ENCODE measurements at regions not wholly inside any gene's neighbourhood (a gene's known extent, or its start where the extent isn't known, plus 50 kb on each side); places are given as distances from the start of the nearest gene placed in this dataset.

DNA sequence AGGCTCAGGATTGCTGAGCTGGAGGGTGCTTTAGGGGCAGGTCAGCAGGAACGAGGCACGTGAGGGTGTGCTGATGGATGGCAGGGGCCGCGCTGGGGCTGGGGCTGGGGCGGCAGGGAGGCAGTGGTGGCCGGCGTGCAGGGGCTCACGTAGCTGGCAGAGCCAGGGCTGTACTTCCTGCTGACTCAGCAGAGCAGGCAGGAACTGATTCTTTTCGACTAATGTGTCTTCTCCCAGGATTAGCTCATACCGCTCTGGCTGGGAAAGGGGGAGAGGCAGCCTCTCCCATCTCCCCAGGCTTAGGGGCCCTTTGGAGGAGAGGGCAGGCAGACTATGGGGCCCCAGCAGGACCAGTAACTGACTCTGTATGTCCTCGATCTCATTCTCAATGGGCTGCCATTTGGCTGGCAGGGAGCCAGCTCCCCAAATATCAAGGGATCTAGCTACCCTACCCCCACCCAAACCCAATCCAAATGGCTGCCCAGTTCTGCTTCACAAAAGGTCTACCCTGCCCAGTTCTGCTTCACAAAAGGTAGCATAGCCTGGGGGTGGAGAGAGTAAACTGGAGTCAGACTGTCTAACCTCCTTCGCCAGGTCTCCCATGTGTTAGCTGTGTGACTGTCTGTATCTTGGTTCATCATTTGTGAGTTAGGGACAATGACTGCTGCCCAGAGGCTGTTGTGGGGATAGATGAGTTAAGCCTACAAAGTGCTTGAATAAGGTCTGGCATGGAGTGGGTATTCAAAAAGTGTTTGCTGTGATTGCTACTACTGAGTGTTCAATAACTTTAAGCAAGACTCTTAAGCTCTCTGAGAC is 100.1 kb upstream of the SLC2A1 start:
- DNase-seq (ENCODE audit: low read depth): no peak
- no peak for TF ChIP-seq CTCF (IDR thresholded peaks at IDR 0.05; ENCODE audit: low read depth, low read length, missing control alignments)
- H3K4me3 ChIP-seq (ENCODE audit: low read depth, low read length): no peak overlapping the region

DNA sequence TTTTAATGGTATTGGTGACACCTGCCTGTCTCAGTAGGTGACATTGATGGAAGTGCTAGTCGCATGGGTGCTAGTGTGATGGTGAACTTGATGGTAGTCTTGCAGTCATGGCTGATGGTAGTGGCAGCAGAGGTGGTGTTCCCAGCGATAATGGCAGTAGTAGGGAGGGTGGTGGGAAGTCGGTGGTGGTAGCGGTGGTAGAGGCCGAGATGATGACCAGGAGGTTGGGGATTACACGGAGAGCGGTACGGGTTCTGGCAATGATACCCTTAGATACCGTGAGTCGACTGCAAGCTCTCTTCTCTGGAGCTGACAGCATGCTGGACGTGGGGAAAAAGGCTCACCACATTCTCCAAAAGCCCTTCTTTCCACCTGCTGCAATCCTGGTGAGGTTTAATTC is 99.4 kb upstream of the SLC2A1 start:
- no peak for DNase-seq (ENCODE audit: low read depth)
- TF ChIP-seq CTCF (IDR thresholded peaks at IDR 0.05; ENCODE audit: low read depth, low read length, missing control alignments): no peak
- no peak overlapping the region for H3K4me3 ChIP-seq (ENCODE audit: low read depth, low read length)

GRCh38 chr1:43057567-43057966 is 98.9 kb upstream of the SLC2A1 start:
- DNase-seq (ENCODE audit: low read depth): no peak
- H3K4me3 ChIP-seq (ENCODE audit: low read depth, low read length): no peak overlapping the region
- no peak for TF ChIP-seq CTCF (IDR thresholded peaks at IDR 0.05; ENCODE audit: low read depth, low read length, missing control alignments)

GRCh38 chr1:43056981-43057391 is 98.3 kb upstream of the SLC2A1 start:
- DNase-seq (ENCODE audit: low read depth): no peak
- TF ChIP-seq CTCF (IDR thresholded peaks at IDR 0.05; ENCODE audit: low read depth, low read length, missing control alignments): no peak
- H3K4me3 ChIP-seq (ENCODE audit: low read depth, low read length): no peak overlapping the region

GRCh38 chr1:43056460-43056859 is 97.8 kb upstream of the SLC2A1 start:
- no peak for TF ChIP-seq CTCF (IDR thresholded peaks at IDR 0.05; ENCODE audit: low read depth, low read length, missing control alignments)
- DNase-seq (ENCODE audit: low read depth): no peak
- H3K4me3 ChIP-seq (ENCODE audit: low read depth, low read length): no peak overlapping the region

- DNase-seq (ENCODE audit: low read depth): no peak
- H3K4me3 ChIP-seq (ENCODE audit: low read depth, low read length): no peak overlapping the region
Observed at GRCh38 chr1:43054961-43055360, 96.3 kb upstream of the SLC2A1 start.

More at GRCh38 chr1:43054961-43055360, 96.3 kb upstream of the SLC2A1 start:
- no peak for TF ChIP-seq CTCF (IDR thresholded peaks at IDR 0.05; ENCODE audit: low read depth, low read length, missing control alignments)

All from GM12864 (cell line).